OCI-LY1 (cell line): ENCODE measurements at regions not wholly inside any gene's neighbourhood (a gene's known extent, or its start where the extent isn't known, plus 50 kb on each side); places are given as distances from the start of the nearest gene placed in this dataset.

Experiments used
- EZH2 ChIP-seq: fragments of 200-600 bp; sonication (generic), shearing (Covaris generic); IDR thresholded peaks from 2 replicates; pipeline ENCODE4 v1.8.0; 2017; ENCODE audit warnings: borderline replicate concordance, mixed run types, mild to moderate bottlenecking, antibody characterized with exemption, low read length, moderate library complexity, mixed read lengths
- TF ChIP-seq, protein P1 (sequence below): fragments of 200-600 bp; sonication (generic), shearing (Covaris generic); IDR thresholded peaks from 2 replicates; pipeline ENCODE4 v1.5.1; 2017; ENCODE audit warnings: mild to moderate bottlenecking, antibody characterized with exemption, low read length, moderate library complexity, mixed read lengths

DNA sequence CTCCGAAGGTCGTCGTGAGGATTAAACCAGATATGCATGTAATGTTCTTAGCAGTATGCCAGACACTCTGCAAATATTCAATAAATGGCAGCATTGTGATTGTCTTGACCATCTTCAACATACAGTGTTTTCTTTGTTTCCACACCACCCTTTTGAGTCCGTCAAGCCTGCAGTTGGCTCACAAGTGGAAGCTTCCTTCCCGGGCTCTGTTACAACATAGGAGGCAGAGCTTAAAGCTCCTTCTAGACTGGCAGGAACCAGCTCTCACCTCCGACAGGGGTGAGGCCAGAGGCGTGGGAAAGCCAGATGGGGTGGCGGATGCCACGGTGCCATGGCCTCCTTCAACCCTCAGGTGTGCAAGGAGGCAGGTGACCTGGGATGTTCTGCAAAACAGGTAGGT is 138.3 kb downstream of the FOXL1 start:
- TF ChIP-seq, protein P1, sequence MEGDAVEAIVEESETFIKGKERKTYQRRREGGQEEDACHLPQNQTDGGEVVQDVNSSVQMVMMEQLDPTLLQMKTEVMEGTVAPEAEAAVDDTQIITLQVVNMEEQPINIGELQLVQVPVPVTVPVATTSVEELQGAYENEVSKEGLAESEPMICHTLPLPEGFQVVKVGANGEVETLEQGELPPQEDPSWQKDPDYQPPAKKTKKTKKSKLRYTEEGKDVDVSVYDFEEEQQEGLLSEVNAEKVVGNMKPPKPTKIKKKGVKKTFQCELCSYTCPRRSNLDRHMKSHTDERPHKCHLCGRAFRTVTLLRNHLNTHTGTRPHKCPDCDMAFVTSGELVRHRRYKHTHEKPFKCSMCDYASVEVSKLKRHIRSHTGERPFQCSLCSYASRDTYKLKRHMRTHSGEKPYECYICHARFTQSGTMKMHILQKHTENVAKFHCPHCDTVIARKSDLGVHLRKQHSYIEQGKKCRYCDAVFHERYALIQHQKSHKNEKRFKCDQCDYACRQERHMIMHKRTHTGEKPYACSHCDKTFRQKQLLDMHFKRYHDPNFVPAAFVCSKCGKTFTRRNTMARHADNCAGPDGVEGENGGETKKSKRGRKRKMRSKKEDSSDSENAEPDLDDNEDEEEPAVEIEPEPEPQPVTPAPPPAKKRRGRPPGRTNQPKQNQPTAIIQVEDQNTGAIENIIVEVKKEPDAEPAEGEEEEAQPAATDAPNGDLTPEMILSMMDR = no peak
- TF ChIP-seq EZH2 = no peak
